CD4-positive, alpha-beta T cell (primary cell): ENCODE measurements at regions not wholly inside any gene's neighbourhood (a gene's known extent, or its start where the extent isn't known, plus 50 kb on each side); places are given as distances from the start of the nearest gene placed in this dataset.

Experiments
- ATAC-seq: fragments of 200-7000 bp; cut with Tn5 transposase; one replicate; pipeline ENCODE4 v1.10.0; 2022; ENCODE audit warnings: mild to moderate bottlenecking; ENCODE audit not compliant: poor library complexity
- CTCF ChIA-PET: fragments of 350-600 bp; sonication (Branson Sonifier 250); formaldehyde crosslinking; loops from one replicate; lab custom pipeline; 2021; ENCODE audit warnings: antibody characterized with exemption, inconsistent platforms; lab: Charles Lee
- POLR2A ChIA-PET: fragments of 350-600 bp; sonication (Branson Sonifier 250); formaldehyde crosslinking; loops from one replicate; lab custom pipeline; 2021; ENCODE audit warnings: antibody characterized with exemption, inconsistent platforms; lab: Charles Lee
- DNase-seq, 14 experiments: peaks; one replicate each; pipeline ENCODE4 v3.0.0-alpha.2; 2013 to 2020; ENCODE audit warnings: mixed read lengths in 2 of 14
- H3K27ac ChIP-seq, 2 donors: one replicate each; pipeline versions ENCODE4 v1.5.1 to v1.7.0; 2013; ENCODE audit warnings: low read length in 2 of 2, low read depth in 1 of 2, mild to moderate bottlenecking in 1 of 2
- H3K27me3 ChIP-seq, 2 experiments: 1 replicate in 1 of 2; 2 replicates in 1 of 2; pipeline versions ENCODE4 v1.6.1 to v1.7.0; 2013; ENCODE audit warnings: low read length in 2 of 2, control low read depth in 1 of 2, mild to moderate bottlenecking in 1 of 2, moderate library complexity in 1 of 2; ENCODE audit not compliant: insufficient read depth in 2 of 2, control insufficient read depth in 1 of 2
- H3K36me3 ChIP-seq: one replicate; pipeline ENCODE4 v1.6.1; 2013; ENCODE audit warnings: low read length, control low read depth; ENCODE audit not compliant: insufficient read depth
- H3K4me1 ChIP-seq: one replicate; pipeline ENCODE4 v1.6.1; 2013; ENCODE audit warnings: low read length, control low read depth; ENCODE audit not compliant: insufficient read depth
- H3K4me3 ChIP-seq: one replicate; pipeline ENCODE4 v1.5.1; 2013; ENCODE audit warnings: mild to moderate bottlenecking, low read length, moderate library complexity
- H3K9me3 ChIP-seq, 2 experiments: 1 replicate in 1 of 2; 2 replicates in 1 of 2; pipeline versions ENCODE4 v1.6.1 to v1.7.0; 2013; ENCODE audit warnings: low read length in 2 of 2, mild to moderate bottlenecking in 2 of 2, control low read depth in 1 of 2, moderate library complexity in 1 of 2; ENCODE audit not compliant: control insufficient read depth in 1 of 2, insufficient read depth in 1 of 2
- H3K27ac Mint-ChIP-seq: one replicate; pipeline ENCODE4 v1.8.0; 2020; ENCODE audit warnings: mixed read lengths
- H3K27me3 Mint-ChIP-seq: one replicate; pipeline ENCODE4 v1.8.0; 2021; ENCODE audit warnings: mixed read lengths
- H3K36me3 Mint-ChIP-seq: one replicate; pipeline ENCODE4 v1.8.0; 2021; ENCODE audit warnings: low read depth, mixed read lengths
- H3K4me1 Mint-ChIP-seq: one replicate; pipeline ENCODE4 v1.8.0; 2021; ENCODE audit warnings: low read depth, mixed read lengths
- H3K4me3 Mint-ChIP-seq: one replicate; pipeline ENCODE4 v1.8.0; 2020; ENCODE audit warnings: mild to moderate bottlenecking, mixed read lengths
- H3K9me3 Mint-ChIP-seq: one replicate; pipeline ENCODE4 v1.8.0; 2020; ENCODE audit warnings: mixed read lengths
- intact Hi-C, 2 experiments: fragments of 100-400 bp; cut with DNase I in 1 of 2; cut with micrococcal nuclease in 1 of 2; formaldehyde crosslinking; loops; one replicate each; pipeline versions ENCODE4 v1.15.1 to v1.9.0; 2023 to 2025; cut with DNase I, micrococcal nuclease
- TF ChIP-seq, protein P1 (sequence below): fragments of 200-600 bp; IDR thresholded peaks from one replicate; pipeline ENCODE4 v1.8.0; 2022; ENCODE audit warnings: antibody characterized with exemption, mild to moderate bottlenecking

DNA sequence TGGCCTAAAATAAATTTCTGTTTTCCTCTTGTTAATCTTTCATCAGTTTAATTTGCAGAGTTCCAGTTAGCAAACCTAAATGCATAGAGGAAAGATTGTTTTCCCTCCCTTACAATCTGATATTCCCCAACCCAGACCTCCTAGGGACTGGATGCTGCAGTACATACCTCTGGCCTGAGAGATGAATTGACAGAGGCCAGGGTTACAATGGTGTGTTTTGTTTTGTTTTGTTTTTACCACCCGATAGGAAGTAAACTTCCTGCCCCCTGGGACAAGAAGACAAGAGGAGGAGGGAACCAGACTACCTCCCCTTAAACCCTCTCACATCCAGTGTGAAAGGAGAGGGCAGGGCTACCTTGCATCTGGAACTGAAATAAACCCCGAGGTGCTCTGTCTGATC, 319.0 kb downstream of the LRFN2 start:
- H3K4me1 ChIP-seq, result no peaks in the 10 kb centered on the region
- no peaks in the 10 kb centered on the region for H3K9me3 ChIP-seq
- Mint-ChIP-seq H3K27ac (no peak overlapping the region), H3K36me3 (no peaks in the 10 kb centered on the region), H3K4me1 (no peaks in the 10 kb centered on the region), H3K9me3 (no peaks in the 10 kb centered on the region), H3K27me3 (peaks cover 45% of the 10 kb centered on the region), H3K4me3 (no peak overlapping the region)
- H3K36me3 ChIP-seq, result no peaks in the 10 kb centered on the region
- TF ChIP-seq, protein P1, sequence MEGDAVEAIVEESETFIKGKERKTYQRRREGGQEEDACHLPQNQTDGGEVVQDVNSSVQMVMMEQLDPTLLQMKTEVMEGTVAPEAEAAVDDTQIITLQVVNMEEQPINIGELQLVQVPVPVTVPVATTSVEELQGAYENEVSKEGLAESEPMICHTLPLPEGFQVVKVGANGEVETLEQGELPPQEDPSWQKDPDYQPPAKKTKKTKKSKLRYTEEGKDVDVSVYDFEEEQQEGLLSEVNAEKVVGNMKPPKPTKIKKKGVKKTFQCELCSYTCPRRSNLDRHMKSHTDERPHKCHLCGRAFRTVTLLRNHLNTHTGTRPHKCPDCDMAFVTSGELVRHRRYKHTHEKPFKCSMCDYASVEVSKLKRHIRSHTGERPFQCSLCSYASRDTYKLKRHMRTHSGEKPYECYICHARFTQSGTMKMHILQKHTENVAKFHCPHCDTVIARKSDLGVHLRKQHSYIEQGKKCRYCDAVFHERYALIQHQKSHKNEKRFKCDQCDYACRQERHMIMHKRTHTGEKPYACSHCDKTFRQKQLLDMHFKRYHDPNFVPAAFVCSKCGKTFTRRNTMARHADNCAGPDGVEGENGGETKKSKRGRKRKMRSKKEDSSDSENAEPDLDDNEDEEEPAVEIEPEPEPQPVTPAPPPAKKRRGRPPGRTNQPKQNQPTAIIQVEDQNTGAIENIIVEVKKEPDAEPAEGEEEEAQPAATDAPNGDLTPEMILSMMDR, result no peak
- intact Hi-C loops, result no loop called here
- H3K27me3 ChIP-seq, result peaks cover 0 to 2% of the 10 kb centered on the region in 2 experiments
- H3K4me3 ChIP-seq, result no peak overlapping the region
- ChIA-PET POLR2A (no interaction called here), CTCF (no interaction called here)
- no peak overlapping the region for H3K27ac ChIP-seq
- DNase-seq (no peak), ATAC-seq (no peak)

DNA sequence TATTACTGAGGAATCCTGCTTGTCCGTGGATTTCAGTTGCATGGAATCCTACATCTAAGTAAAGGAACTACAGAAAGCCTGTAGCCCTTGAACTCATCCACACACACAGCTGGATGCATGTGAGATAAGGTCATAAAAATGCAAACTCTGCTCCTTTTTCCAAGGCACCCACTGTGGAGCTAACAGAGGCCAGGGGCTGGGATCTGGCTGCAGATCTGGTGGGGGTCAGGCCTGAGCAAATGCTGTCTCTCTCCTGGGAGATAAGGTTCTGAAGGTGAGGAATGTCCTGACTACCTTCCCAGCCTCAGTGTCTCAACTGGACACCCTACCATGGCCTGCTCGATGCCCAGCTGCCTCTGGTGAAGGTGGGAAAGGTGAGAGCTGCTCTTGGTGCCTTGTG, 321.5 kb downstream of the LRFN2 start:
- DNase-seq (no peak), ATAC-seq (no peak)
- Mint-ChIP-seq H3K4me3 (no peak overlapping the region), H3K27ac (no peak overlapping the region), H3K4me1 (no peaks in the 10 kb centered on the region), H3K36me3 (no peaks in the 10 kb centered on the region), H3K27me3 (peaks cover 35% of the 10 kb centered on the region), H3K9me3 (peaks cover 2% of the 10 kb centered on the region)
- H3K9me3 ChIP-seq, result no peaks in the 10 kb centered on the region
- intact Hi-C loops, result no loop called here
- H3K27me3 ChIP-seq, result peaks cover 0 to 2% of the 10 kb centered on the region in 2 experiments
- no peaks in the 10 kb centered on the region for H3K36me3 ChIP-seq
- ChIA-PET POLR2A (no interaction called here), CTCF (no interaction called here)
- H3K4me3 ChIP-seq, result no peak overlapping the region
- no peak overlapping the region for H3K27ac ChIP-seq
- no peaks in the 10 kb centered on the region for H3K4me1 ChIP-seq
- TF ChIP-seq, protein P1, result no peak

DNA sequence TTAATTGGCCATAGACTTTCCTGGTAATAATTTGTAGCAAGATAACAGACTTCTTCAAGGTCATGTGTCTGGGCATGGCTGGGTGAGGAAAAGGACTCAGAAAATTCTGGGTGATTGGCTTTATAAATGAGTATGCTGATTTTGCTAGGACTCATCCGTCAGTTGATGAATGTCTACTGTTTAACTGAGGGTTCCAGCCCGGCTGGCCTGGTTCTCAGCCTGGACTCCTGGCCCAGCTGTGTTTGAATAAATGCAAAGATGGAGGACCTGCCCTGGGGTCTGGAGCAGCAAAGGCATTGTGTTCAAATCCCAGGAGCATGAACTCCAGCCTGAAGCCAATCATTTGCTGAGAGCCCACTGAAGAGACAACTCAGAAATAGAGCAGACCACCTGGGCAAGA, 323.2 kb downstream of the LRFN2 start:
- H3K27ac ChIP-seq, result no peak overlapping the region
- no peak overlapping the region for H3K27ac Mint-ChIP-seq
- DNase-seq (no peak), ATAC-seq (no peak)
- ChIA-PET POLR2A (no interaction called here), CTCF (interaction anchor here (0.7 kb wide), 1 partner anchor 825 kb away, joined by 3 read pairs; no protein-coding TSS in a partner anchor)
- no peaks in the 10 kb centered on the region for H3K36me3 Mint-ChIP-seq
- H3K27me3 Mint-ChIP-seq, result peaks cover 30% of the 10 kb centered on the region
- intact Hi-C loops, result no loop called here
- H3K9me3 ChIP-seq, result no peaks in the 10 kb centered on the region
- H3K4me1 ChIP-seq, result no peaks in the 10 kb centered on the region
- TF ChIP-seq, protein P1, result no peak
- no peaks in the 10 kb centered on the region for H3K36me3 ChIP-seq
- no peaks in the 10 kb centered on the region for H3K4me1 Mint-ChIP-seq
- H3K9me3 Mint-ChIP-seq, result peaks cover 3% of the 10 kb centered on the region
- H3K27me3 ChIP-seq, result peaks cover 0 to 2% of the 10 kb centered on the region in 2 experiments
- H3K4me3 ChIP-seq, result no peak overlapping the region
- H3K4me3 Mint-ChIP-seq, result no peak overlapping the region
